Fibroblast of lung (primary cell): ENCODE measurements at regions not wholly inside any gene's neighbourhood (a gene's known extent, or its start where the extent isn't known, plus 50 kb on each side); places are given as distances from the start of the nearest gene placed in this dataset.

ENCODE experiments used
- CTCF ChIP-seq, 2 donors: IDR thresholded peaks in 1 of 2; conservative IDR thresholded peaks in 1 of 2; 1 replicate in 1 of 2; 2 replicates in 1 of 2; pipeline ENCODE4 v1.5.1; 2011 to 2012; ENCODE audit warnings: low read length in 2 of 2, control low read depth in 1 of 2, inconsistent platforms in 1 of 2, low read depth in 1 of 2, mild to moderate bottlenecking in 1 of 2
- EZH2 ChIP-seq: IDR thresholded peaks from 2 replicates; pipeline ENCODE4 v1.5.1; 2012; ENCODE audit warnings: low read length, control low read depth, mild to moderate bottlenecking; ENCODE audit errors: missing control alignments

GRCh38 chr13:57825066-57825465, 193.5 kb downstream of the PCDH17 start:
- TF ChIP-seq CTCF (conservative IDR thresholded peaks at IDR 0.05 in 1 of 2, IDR thresholded peaks at IDR 0.05 in 1 of 2; ENCODE audit: low read depth in 1 of 2, low read length in 2 of 2), result no peak
- TF ChIP-seq EZH2, result no peak
